HUES48 (cell line): ENCODE measurements at regions not wholly inside any gene's neighbourhood (a gene's known extent, or its start where the extent isn't known, plus 50 kb on each side); places are given as distances from the start of the nearest gene placed in this dataset.

Source experiments
- H3K27ac ChIP-seq: one replicate; pipeline ENCODE4 v1.7.0; 2013; ENCODE audit warnings: low read depth, low read length, inconsistent platforms
- H3K27me3 ChIP-seq: 2 replicates; pipeline ENCODE4 v1.6.1; 2013; ENCODE audit warnings: mild to moderate bottlenecking, low read length; ENCODE audit not compliant: control insufficient read depth, insufficient read depth
- H3K36me3 ChIP-seq: 2 replicates; pipeline ENCODE4 v1.6.1; 2013; ENCODE audit warnings: low read length; ENCODE audit not compliant: control insufficient read depth, insufficient read depth
- H3K4me1 ChIP-seq: 2 replicates; pipeline ENCODE4 v1.6.1; 2013; ENCODE audit warnings: mild to moderate bottlenecking, low read length; ENCODE audit not compliant: control insufficient read depth, insufficient read depth
- H3K4me3 ChIP-seq: 2 replicates; pipeline ENCODE4 v1.5.1; 2013; ENCODE audit warnings: mild to moderate bottlenecking, low read depth, low read length
- H3K9ac ChIP-seq: 2 replicates; pipeline ENCODE4 v1.6.1; 2013; ENCODE audit warnings: mild to moderate bottlenecking, low read depth, low read length, moderate library complexity
- H3K9me3 ChIP-seq: 2 replicates; pipeline ENCODE4 v1.6.1; 2013; ENCODE audit warnings: low read length; ENCODE audit not compliant: control insufficient read depth, insufficient read depth

- H3K27me3 ChIP-seq = no peaks in the 10 kb centered on the region
- H3K9me3 ChIP-seq = peaks cover 13% of the 10 kb centered on the region; the same call in 1 of the 2 replicates
- H3K4me1 ChIP-seq = no peaks in the 10 kb centered on the region
- no peak overlapping the region for H3K4me3 ChIP-seq
- no peak overlapping the region for H3K27ac ChIP-seq
- H3K36me3 ChIP-seq = no peaks in the 10 kb centered on the region
- no peak overlapping the region for H3K9ac ChIP-seq
These were observed 914.7 kb downstream of the MAT2B start for GRCh38 chr5:164420161-164420560.

- Histone ChIP-seq H3K36me3 (no peaks in the 10 kb centered on the region), H3K27ac (no peak overlapping the region), H3K9me3 (peaks cover 13% of the 10 kb centered on the region; the same call in 1 of the 2 replicates), H3K4me1 (no peaks in the 10 kb centered on the region), H3K4me3 (no peak overlapping the region), H3K9ac (no peak overlapping the region), H3K27me3 (no peaks in the 10 kb centered on the region)
These were observed 917.0 kb downstream of the MAT2B start for GRCh38 chr5:164422400-164422799.

GRCh38 chr5:164431634-164432304 lies 926.4 kb downstream of the MAT2B start:
- no peaks in the 10 kb centered on the region for H3K36me3 ChIP-seq
- H3K9ac ChIP-seq = no peak overlapping the region
- H3K4me3 ChIP-seq = no peak overlapping the region
- no peaks in the 10 kb centered on the region for H3K4me1 ChIP-seq
- H3K9me3 ChIP-seq = no peaks in the 10 kb centered on the region
- no peaks in the 10 kb centered on the region for H3K27me3 ChIP-seq
- H3K27ac ChIP-seq = no peak overlapping the region

- H3K27ac ChIP-seq = no peak overlapping the region
- H3K9me3 ChIP-seq = no peaks in the 10 kb centered on the region
- no peaks in the 10 kb centered on the region for H3K4me1 ChIP-seq
- no peak overlapping the region for H3K9ac ChIP-seq
- H3K4me3 ChIP-seq = no peak overlapping the region
- no peaks in the 10 kb centered on the region for H3K36me3 ChIP-seq
- H3K27me3 ChIP-seq = no peaks in the 10 kb centered on the region
These were observed 927.9 kb downstream of the MAT2B start for GRCh38 chr5:164433106-164433870.

DNA sequence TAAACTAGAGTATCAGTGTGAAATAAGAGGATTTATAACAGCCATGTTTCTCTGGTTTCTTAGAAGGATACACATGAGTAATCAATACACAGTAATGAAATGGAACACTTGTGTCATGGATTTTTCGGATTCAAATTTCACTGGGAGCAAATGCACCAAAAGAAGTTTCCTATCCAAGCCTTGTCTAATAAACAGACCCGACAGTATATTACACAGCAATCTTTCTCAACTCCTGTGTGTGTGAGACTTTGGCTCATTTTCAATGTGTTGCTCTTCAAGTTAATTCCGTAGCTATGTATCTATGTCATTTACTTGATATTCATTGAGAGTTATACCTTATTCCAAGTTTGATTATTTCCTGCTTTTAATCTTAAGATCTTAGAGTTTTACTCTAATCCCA lies 930.2 kb downstream of the MAT2B start:
- no peak overlapping the region for H3K4me3 ChIP-seq
- no peaks in the 10 kb centered on the region for H3K9me3 ChIP-seq
- no peaks in the 10 kb centered on the region for H3K4me1 ChIP-seq
- H3K27ac ChIP-seq = no peak overlapping the region
- no peaks in the 10 kb centered on the region for H3K36me3 ChIP-seq
- H3K9ac ChIP-seq = no peak overlapping the region
- no peaks in the 10 kb centered on the region for H3K27me3 ChIP-seq

DNA sequence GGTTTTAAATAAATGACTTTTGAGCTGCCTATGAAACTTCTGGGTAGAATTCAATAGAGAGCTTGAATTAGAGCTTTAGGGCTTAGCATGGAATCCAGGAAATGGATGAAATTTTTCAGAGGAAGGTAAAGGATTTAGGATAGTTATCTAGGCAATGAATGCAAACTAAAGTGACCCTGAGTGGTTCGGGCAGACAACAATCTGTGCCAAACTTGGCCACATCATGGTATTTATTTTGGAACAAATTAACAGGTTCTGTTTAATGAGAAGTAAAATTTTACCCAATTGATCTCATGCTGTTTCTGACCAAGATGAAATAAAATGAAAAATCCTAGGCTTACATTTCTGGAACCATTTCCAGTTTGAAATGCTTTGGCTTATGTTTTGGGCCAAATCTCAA lies 934.4 kb downstream of the MAT2B start:
- H3K36me3 ChIP-seq = no peaks in the 10 kb centered on the region
- no peak overlapping the region for H3K4me3 ChIP-seq
- no peak overlapping the region for H3K27ac ChIP-seq
- H3K9ac ChIP-seq = no peak overlapping the region
- H3K27me3 ChIP-seq = no peaks in the 10 kb centered on the region
- H3K4me1 ChIP-seq = no peaks in the 10 kb centered on the region
- no peaks in the 10 kb centered on the region for H3K9me3 ChIP-seq

- no peaks in the 10 kb centered on the region for H3K36me3 ChIP-seq
- H3K4me1 ChIP-seq = no peaks in the 10 kb centered on the region
- no peaks in the 10 kb centered on the region for H3K9me3 ChIP-seq
- no peak overlapping the region for H3K9ac ChIP-seq
- no peak overlapping the region for H3K4me3 ChIP-seq
- H3K27ac ChIP-seq = no peak overlapping the region
- no peaks in the 10 kb centered on the region for H3K27me3 ChIP-seq
These were observed 944.0 kb downstream of the MAT2B start for GRCh38 chr5:164449460-164449859.

GRCh38 chr5:164466033-164466432 lies 960.6 kb downstream of the MAT2B start:
- Histone ChIP-seq H3K4me3 (no peak overlapping the region), H3K27me3 (no peaks in the 10 kb centered on the region), H3K9me3 (no peaks in the 10 kb centered on the region), H3K4me1 (0 out of 2 replicates have a peak, but pooled peaks cover 4% of the 10 kb centered on the region), H3K36me3 (no peaks in the 10 kb centered on the region), H3K27ac (no peak overlapping the region), H3K9ac (no peak overlapping the region)

GRCh38 chr5:164470312-164470711 lies 964.9 kb downstream of the MAT2B start:
- Histone ChIP-seq H3K27me3 (no peaks in the 10 kb centered on the region), H3K9me3 (no peaks in the 10 kb centered on the region), H3K4me1 (peaks cover 8% of the 10 kb centered on the region; the same call in 1 of the 2 replicates), H3K4me3 (no peak overlapping the region), H3K9ac (no peak overlapping the region), H3K36me3 (no peaks in the 10 kb centered on the region), H3K27ac (no peak overlapping the region)

DNA sequence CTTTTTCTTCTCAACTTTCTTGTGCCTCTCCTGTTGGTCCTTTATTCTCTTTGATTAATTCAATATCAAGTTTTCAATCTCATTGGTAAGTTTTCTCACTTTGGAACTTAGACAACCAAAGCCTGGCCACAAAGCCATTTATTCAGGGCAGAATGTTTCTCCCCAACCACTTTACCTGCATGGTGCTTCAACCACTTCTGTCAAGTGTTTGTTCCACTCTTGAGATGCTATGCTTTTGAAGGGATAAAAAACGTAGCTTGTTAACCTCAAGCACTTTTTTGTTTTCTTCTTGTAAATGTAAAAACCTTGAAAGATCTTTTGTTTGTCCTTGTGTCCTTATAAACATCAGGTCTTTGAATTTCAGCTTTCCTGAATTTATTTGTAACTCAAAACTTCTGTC lies 966.7 kb downstream of the MAT2B start:
- Histone ChIP-seq H3K27me3 (no peaks in the 10 kb centered on the region), H3K4me3 (no peak overlapping the region), H3K4me1 (peaks cover 8% of the 10 kb centered on the region; the same call in 1 of the 2 replicates), H3K9me3 (no peaks in the 10 kb centered on the region), H3K36me3 (no peaks in the 10 kb centered on the region), H3K27ac (no peak overlapping the region), H3K9ac (no peak overlapping the region)

GRCh38 chr5:164475339-164475977 lies 970.0 kb downstream of the MAT2B start:
- Histone ChIP-seq H3K27me3 (no peaks in the 10 kb centered on the region), H3K9ac (no peak overlapping the region), H3K4me3 (no peak overlapping the region), H3K4me1 (peaks cover 5% of the 10 kb centered on the region; the same call in 1 of the 2 replicates), H3K36me3 (no peaks in the 10 kb centered on the region), H3K9me3 (no peaks in the 10 kb centered on the region), H3K27ac (no peak overlapping the region)
